Liver (tissue), 3 donors: ENCODE measurements at regions not wholly inside any gene's neighbourhood (a gene's known extent, or its start where the extent isn't known, plus 50 kb on each side); places are given as distances from the start of the nearest gene placed in this dataset.

Source experiments
- EGR1 ChIP-seq, 2 donors: IDR thresholded peaks; 2 replicates each; pipeline ENCODE4 v1.6.1; 2016 to 2018; ENCODE audit warnings: antibody characterized with exemption in 2 of 2, low read depth in 2 of 2
- GABPA ChIP-seq, 2 donors: IDR thresholded peaks in 1 of 2; conservative IDR thresholded peaks in 1 of 2; 2 replicates each; pipeline ENCODE4 v1.6.1; 2016; ENCODE audit warnings: antibody characterized with exemption in 2 of 2, mild to moderate bottlenecking in 1 of 2, moderate library complexity in 1 of 2
- JUND ChIP-seq, 2 donors: IDR thresholded peaks; 2 replicates each; pipeline ENCODE4 v1.6.1; 2016; ENCODE audit warnings: antibody characterized with exemption in 2 of 2
- NR2F2 ChIP-seq: IDR thresholded peaks from 2 replicates; pipeline ENCODE4 v1.6.1; 2016; ENCODE audit warnings: antibody characterized with exemption
- RAD21 ChIP-seq, 2 donors: IDR thresholded peaks; 2 replicates each; pipeline ENCODE4 v1.6.1; 2016; ENCODE audit warnings: antibody characterized with exemption in 2 of 2, mild to moderate bottlenecking in 2 of 2
- SP1 ChIP-seq: IDR thresholded peaks from 2 replicates; pipeline ENCODE4 v1.6.1; 2018; ENCODE audit warnings: antibody characterized with exemption, mild to moderate bottlenecking
- TAF1 ChIP-seq: conservative IDR thresholded peaks from 2 replicates; pipeline ENCODE4 v1.6.1; 2016; ENCODE audit warnings: antibody characterized with exemption, mild to moderate bottlenecking
- YY1 ChIP-seq: IDR thresholded peaks from 2 replicates; pipeline ENCODE4 v1.6.1; 2016; ENCODE audit warnings: antibody characterized with exemption, mild to moderate bottlenecking
- TF ChIP-seq, protein P1 (sequence below): fragments of 150-350 bp; IDR thresholded peaks from 2 replicates; pipeline ENCODE4 v1.5.1; 2017; ENCODE audit warnings: improper control_type of control experiment, low read depth, low read length; ENCODE audit not compliant: missing input control
- TF ChIP-seq, protein P2 (sequence below): IDR thresholded peaks from 2 replicates; pipeline ENCODE4 v1.6.1; 2016; ENCODE audit warnings: antibody characterized with exemption
- TF ChIP-seq, protein P3 (sequence below): IDR thresholded peaks from 2 replicates; pipeline ENCODE4 v1.6.1; 2016; ENCODE audit warnings: antibody characterized with exemption
- TF ChIP-seq, protein P4 (sequence below): IDR thresholded peaks from 2 replicates; pipeline ENCODE4 v1.6.1; 2016; ENCODE audit warnings: antibody characterized with exemption, mild to moderate bottlenecking
- donor health status: healthy.
- donor health status: healthy.

DNA sequence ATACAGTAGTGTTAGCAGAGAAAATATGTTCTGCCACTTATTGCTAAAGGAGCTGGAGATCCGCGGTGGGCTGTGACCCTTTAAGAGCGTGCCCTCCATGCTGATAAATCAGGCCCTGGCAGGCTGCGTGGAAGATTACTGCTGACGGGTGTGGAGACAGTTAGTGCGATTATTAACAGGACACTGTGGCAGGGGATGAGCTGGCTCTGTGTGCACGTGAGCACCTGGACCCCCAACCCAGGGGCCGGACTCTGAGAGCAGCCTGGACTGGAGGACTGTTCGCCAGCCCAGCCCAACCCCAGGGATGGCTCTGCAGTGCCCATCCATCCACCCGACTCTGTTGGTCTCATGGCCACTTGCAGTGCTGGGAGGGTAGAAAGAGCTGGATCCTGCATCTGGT is 162.0 kb downstream of the MELK start:
- TF ChIP-seq NR2F2 (no peak), SP1 (no peak), JUND (IDR thresholded peaks at IDR 0.05) (no peak), GABPA (IDR thresholded peaks at IDR 0.05 in 1 of 2, conservative IDR thresholded peaks at IDR 0.05 in 1 of 2) (no peak), TAF1 (no peak), EGR1 (IDR thresholded peaks at IDR 0.05; ENCODE audit: low read depth in 2 of 2) (no peak), RAD21 (IDR thresholded peaks at IDR 0.05) (no peak), YY1 (no peak)
- TF ChIP-seq, protein P1, sequence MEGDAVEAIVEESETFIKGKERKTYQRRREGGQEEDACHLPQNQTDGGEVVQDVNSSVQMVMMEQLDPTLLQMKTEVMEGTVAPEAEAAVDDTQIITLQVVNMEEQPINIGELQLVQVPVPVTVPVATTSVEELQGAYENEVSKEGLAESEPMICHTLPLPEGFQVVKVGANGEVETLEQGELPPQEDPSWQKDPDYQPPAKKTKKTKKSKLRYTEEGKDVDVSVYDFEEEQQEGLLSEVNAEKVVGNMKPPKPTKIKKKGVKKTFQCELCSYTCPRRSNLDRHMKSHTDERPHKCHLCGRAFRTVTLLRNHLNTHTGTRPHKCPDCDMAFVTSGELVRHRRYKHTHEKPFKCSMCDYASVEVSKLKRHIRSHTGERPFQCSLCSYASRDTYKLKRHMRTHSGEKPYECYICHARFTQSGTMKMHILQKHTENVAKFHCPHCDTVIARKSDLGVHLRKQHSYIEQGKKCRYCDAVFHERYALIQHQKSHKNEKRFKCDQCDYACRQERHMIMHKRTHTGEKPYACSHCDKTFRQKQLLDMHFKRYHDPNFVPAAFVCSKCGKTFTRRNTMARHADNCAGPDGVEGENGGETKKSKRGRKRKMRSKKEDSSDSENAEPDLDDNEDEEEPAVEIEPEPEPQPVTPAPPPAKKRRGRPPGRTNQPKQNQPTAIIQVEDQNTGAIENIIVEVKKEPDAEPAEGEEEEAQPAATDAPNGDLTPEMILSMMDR, result no peak
- TF ChIP-seq, protein P2, sequence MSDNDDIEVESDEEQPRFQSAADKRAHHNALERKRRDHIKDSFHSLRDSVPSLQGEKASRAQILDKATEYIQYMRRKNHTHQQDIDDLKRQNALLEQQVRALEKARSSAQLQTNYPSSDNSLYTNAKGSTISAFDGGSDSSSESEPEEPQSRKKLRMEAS, result no peak
- TF ChIP-seq, protein P3, sequence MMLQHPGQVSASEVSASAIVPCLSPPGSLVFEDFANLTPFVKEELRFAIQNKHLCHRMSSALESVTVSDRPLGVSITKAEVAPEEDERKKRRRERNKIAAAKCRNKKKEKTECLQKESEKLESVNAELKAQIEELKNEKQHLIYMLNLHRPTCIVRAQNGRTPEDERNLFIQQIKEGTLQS, result no peak
- TF ChIP-seq, protein P4, sequence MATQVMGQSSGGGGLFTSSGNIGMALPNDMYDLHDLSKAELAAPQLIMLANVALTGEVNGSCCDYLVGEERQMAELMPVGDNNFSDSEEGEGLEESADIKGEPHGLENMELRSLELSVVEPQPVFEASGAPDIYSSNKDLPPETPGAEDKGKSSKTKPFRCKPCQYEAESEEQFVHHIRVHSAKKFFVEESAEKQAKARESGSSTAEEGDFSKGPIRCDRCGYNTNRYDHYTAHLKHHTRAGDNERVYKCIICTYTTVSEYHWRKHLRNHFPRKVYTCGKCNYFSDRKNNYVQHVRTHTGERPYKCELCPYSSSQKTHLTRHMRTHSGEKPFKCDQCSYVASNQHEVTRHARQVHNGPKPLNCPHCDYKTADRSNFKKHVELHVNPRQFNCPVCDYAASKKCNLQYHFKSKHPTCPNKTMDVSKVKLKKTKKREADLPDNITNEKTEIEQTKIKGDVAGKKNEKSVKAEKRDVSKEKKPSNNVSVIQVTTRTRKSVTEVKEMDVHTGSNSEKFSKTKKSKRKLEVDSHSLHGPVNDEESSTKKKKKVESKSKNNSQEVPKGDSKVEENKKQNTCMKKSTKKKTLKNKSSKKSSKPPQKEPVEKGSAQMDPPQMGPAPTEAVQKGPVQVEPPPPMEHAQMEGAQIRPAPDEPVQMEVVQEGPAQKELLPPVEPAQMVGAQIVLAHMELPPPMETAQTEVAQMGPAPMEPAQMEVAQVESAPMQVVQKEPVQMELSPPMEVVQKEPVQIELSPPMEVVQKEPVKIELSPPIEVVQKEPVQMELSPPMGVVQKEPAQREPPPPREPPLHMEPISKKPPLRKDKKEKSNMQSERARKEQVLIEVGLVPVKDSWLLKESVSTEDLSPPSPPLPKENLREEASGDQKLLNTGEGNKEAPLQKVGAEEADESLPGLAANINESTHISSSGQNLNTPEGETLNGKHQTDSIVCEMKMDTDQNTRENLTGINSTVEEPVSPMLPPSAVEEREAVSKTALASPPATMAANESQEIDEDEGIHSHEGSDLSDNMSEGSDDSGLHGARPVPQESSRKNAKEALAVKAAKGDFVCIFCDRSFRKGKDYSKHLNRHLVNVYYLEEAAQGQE, result no peak
